Fibroblast of lung (primary cell): ENCODE measurements at regions not wholly inside any gene's neighbourhood (a gene's known extent, or its start where the extent isn't known, plus 50 kb on each side); places are given as distances from the start of the nearest gene placed in this dataset.

Experiments
- EZH2 ChIP-seq: IDR thresholded peaks from 2 replicates; pipeline ENCODE4 v1.5.1; 2012; ENCODE audit warnings: low read length, control low read depth, mild to moderate bottlenecking; ENCODE audit errors: missing control alignments
- TF ChIP-seq, protein P1 (sequence below), 2 donors: IDR thresholded peaks in 1 of 2; conservative IDR thresholded peaks in 1 of 2; 1 replicate in 1 of 2; 2 replicates in 1 of 2; pipeline ENCODE4 v1.5.1; 2011 to 2012; ENCODE audit warnings: low read length in 2 of 2, control low read depth in 1 of 2, inconsistent platforms in 1 of 2, low read depth in 1 of 2, mild to moderate bottlenecking in 1 of 2

DNA sequence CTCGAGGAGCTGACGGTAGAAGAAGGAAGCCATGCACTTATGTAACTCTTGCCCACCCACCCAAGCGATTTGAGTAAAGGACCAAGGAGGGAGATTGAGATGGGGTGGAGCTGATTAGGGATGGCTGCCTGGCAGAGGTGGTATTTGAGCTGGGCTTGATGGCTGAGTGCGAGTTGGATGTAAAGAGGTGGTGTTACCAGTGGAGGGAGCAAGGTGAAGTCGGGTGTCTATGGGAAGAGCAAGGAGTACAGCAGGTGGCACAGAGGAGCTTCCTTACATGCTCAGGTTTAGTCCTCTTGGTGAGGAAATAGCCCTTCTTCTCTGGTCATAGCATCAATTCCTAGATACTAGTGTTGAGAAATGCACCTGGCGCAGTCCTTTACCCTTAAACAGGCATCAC is 294.2 kb upstream of the SKOR2 start:
- TF ChIP-seq, protein P1, sequence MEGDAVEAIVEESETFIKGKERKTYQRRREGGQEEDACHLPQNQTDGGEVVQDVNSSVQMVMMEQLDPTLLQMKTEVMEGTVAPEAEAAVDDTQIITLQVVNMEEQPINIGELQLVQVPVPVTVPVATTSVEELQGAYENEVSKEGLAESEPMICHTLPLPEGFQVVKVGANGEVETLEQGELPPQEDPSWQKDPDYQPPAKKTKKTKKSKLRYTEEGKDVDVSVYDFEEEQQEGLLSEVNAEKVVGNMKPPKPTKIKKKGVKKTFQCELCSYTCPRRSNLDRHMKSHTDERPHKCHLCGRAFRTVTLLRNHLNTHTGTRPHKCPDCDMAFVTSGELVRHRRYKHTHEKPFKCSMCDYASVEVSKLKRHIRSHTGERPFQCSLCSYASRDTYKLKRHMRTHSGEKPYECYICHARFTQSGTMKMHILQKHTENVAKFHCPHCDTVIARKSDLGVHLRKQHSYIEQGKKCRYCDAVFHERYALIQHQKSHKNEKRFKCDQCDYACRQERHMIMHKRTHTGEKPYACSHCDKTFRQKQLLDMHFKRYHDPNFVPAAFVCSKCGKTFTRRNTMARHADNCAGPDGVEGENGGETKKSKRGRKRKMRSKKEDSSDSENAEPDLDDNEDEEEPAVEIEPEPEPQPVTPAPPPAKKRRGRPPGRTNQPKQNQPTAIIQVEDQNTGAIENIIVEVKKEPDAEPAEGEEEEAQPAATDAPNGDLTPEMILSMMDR (conservative IDR thresholded peaks at IDR 0.05 in 1 of 2, IDR thresholded peaks at IDR 0.05 in 1 of 2; ENCODE audit: low read depth in 1 of 2, low read length in 2 of 2), result no peak
- no peak for TF ChIP-seq EZH2
